ENCODE measurements at regions not wholly inside any gene's neighbourhood (a gene's known extent, or its start where the extent isn't known, plus 50 kb on each side); places are given as distances from the start of the nearest gene placed in this dataset.

- Histone ChIP-seq H3K27me3 (ENCODE audit: insufficient read depth, low read length) (no peaks in the 10 kb centered on the region), H3K23ac (ENCODE audit: insufficient read length, low read depth, low read length) (no peak overlapping the region), H3K18ac (ENCODE audit: insufficient read length, low read depth, low read length) (no peak overlapping the region), H3K27ac (ENCODE audit: insufficient read length, low read depth, low read length) (no peak overlapping the region), H3K79me2 (ENCODE audit: insufficient read depth, low read length) (no peaks in the 10 kb centered on the region), H3K23me2 (ENCODE audit: insufficient read length, low read depth, low read length, poor library complexity, severe bottlenecking) (no peaks in the 10 kb centered on the region), H3K14ac (ENCODE audit: insufficient read depth, low read length) (no peak overlapping the region), H3K9me3 (ENCODE audit: control insufficient read depth, low read depth, low read length) (no peaks in the 10 kb centered on the region), H2BK120ac (ENCODE audit: low read depth, low read length, poor library complexity, severe bottlenecking) (no peak overlapping the region), H3T11ph (ENCODE audit: low read length) (no peak overlapping the region), H3K4me2 (ENCODE audit: insufficient read depth, insufficient read length, low read length) (no peak overlapping the region), H2BK5ac (ENCODE audit: insufficient read length, low read length) (no peak overlapping the region), H3K79me1 (ENCODE audit: insufficient read depth, low read depth, low read length, poor library complexity, severe bottlenecking) (no peaks in the 10 kb centered on the region), H2AFZ (ENCODE audit: low read length) (no peak overlapping the region), H3K56ac (ENCODE audit: insufficient read length, low read depth, low read length) (no peak overlapping the region), H4K8ac (replicated peaks; ENCODE audit: insufficient read length, low read depth, low read length) (no peak overlapping the region), H4K5ac (ENCODE audit: insufficient read length, low read depth, low read length) (no peak overlapping the region), H3K9ac (ENCODE audit: extremely low read depth, insufficient read length, low read length) (no peak overlapping the region), H4K20me1 (ENCODE audit: control insufficient read depth, insufficient read depth, insufficient read length) (no peaks in the 10 kb centered on the region), H3K4ac (ENCODE audit: low read depth, low read length) (no peak overlapping the region), H4K91ac (ENCODE audit: insufficient read length, low read depth, low read length) (no peak overlapping the region), H2BK20ac (ENCODE audit: low read depth, low read length, poor library complexity, severe bottlenecking) (no peak overlapping the region), H3K4me1 (ENCODE audit: insufficient read depth, low read length) (no peaks in the 10 kb centered on the region), H2BK12ac (ENCODE audit: insufficient read length, low read depth, low read length) (no peak overlapping the region), H2AK5ac (ENCODE audit: insufficient read length, low read length) (no peak overlapping the region), H2BK15ac (ENCODE audit: low read depth, low read length) (no peak overlapping the region)
- Mint-ChIP-seq H3K27me3 (ENCODE audit: low read depth) (no peaks in the 10 kb centered on the region), H3K36me3 (ENCODE audit: insufficient read depth in 1 of 3, low read depth in 3 of 3) (peaks cover 0 to 2% (median 0%) of the 10 kb centered on the region in 3 experiments; a peak in 1 of 7 replicates), H3K4me3 (no peak overlapping the region), H3K27ac (no peak overlapping the region; a peak in 1 of 7 replicates), H3K4me1 (no peaks in the 10 kb centered on the region), H3K9me3 (peaks cover 4 to 7% of the 10 kb centered on the region in 2 experiments; a peak in 3 of 5 replicates)
- no peak for TF ChIP-seq CTCF (conservative IDR thresholded peaks at IDR 0.05)
- WGBS (ENCODE audit: extremely low coverage, insufficient read length, low lambda C conversion rate): no CpG with 5 or more reads among the region's 11 CpGs
- DNase-seq: no peak
Observed at GRCh38 chr21:35981514-35982070, 78.7 kb downstream of the SETD4 start.

Data from H9 (cell line).